Suprapubic skin (tissue), 4 donors: ENCODE measurements at regions not wholly inside any gene's neighbourhood (a gene's known extent, or its start where the extent isn't known, plus 50 kb on each side); places are given as distances from the start of the nearest gene placed in this dataset.

Experiments
- DNase-seq, 2 donors: peaks; one replicate each; pipeline ENCODE4 v3.0.0-alpha.2; 2019; ENCODE audit warnings: low spot score in 2 of 2
- H3K27ac ChIP-seq: fragments of 200-600 bp; sonication (generic); one replicate; pipeline ENCODE4 v1.5.1; 2019
- H3K27me3 ChIP-seq: fragments of 200-600 bp; sonication (generic); one replicate; pipeline ENCODE4 v1.5.1; 2019
- H3K36me3 ChIP-seq: fragments of 200-600 bp; sonication (generic); one replicate; pipeline ENCODE4 v1.5.1; 2019
- H3K4me1 ChIP-seq: fragments of 200-600 bp; sonication (generic); one replicate; pipeline ENCODE4 v1.5.1; 2019
- H3K4me3 ChIP-seq: fragments of 200-600 bp; sonication (generic); one replicate; pipeline ENCODE4 v1.5.1; 2019; ENCODE audit warnings: mild to moderate bottlenecking
- H3K9me3 ChIP-seq: fragments of 200-600 bp; sonication (generic); one replicate; pipeline ENCODE4 v1.5.1; 2019
- CTCF ChIP-seq, 2 donors: fragments of 200-600 bp in 1 of 2; fragments of 450-650 bp in 1 of 2; sonication (generic) in 1 of 2; IDR thresholded peaks; one replicate each; pipeline ENCODE4 v1.5.1; 2016 to 2019; ENCODE audit warnings: antibody characterized with exemption in 2 of 2, mild to moderate bottlenecking in 1 of 2, moderate library complexity in 1 of 2
- EP300 ChIP-seq: sonication (generic); formaldehyde crosslinking; IDR thresholded peaks from one replicate; pipeline ENCODE4 v1.6.1; 2017; ENCODE audit warnings: antibody characterized with exemption
- POLR2A ChIP-seq, 2 donors: fragments of 450-650 bp; IDR thresholded peaks; one replicate each; pipeline ENCODE4 v1.6.1; 2017; ENCODE audit warnings: antibody characterized with exemption in 2 of 2, mild to moderate bottlenecking in 2 of 2, moderate library complexity in 2 of 2
- POLR2AphosphoS5 ChIP-seq, 3 donors: sonication (generic); formaldehyde crosslinking; IDR thresholded peaks; one replicate each; pipeline ENCODE4 v1.6.1; 2017; ENCODE audit warnings: antibody characterized with exemption in 3 of 3
- WGBS: methylation state at CpG from one replicate; pipeline ENCODE4 v1.1.5; 2018; 5-methylcytosine and 5-hydroxymethylcytosine counted together

DNA sequence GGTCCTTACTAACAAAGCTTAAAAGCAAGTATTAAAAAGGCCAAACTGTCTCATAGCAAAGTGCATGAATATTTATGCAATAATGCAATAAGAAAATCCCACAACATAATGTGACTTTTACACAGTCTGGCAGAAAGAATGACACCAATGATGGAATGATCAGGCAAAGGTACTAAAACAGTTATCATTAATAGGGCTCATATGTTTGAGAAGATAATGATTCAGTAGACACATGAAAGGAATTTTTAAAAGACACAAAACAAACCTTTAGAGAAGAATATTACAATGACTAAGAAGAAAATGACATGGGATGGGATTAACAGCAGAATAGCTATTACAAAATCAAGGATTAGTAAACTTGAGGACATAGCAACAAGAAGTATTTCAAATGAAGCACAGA, 1411.2 kb upstream of the TMEM132C start:
- H3K27me3 ChIP-seq, result no peaks in the 10 kb centered on the region

GRCh38 chr12:126856958-126857357, 1410.0 kb upstream of the TMEM132C start:
- no peaks in the 10 kb centered on the region for H3K9me3 ChIP-seq
- 95% methylated on average over 2 of the region's 2 CpGs for WGBS
- no peaks in the 10 kb centered on the region for H3K27me3 ChIP-seq
- H3K4me1 ChIP-seq, result no peaks in the 10 kb centered on the region
- H3K4me3 ChIP-seq, result no peak overlapping the region
- no peak overlapping the region for H3K27ac ChIP-seq
- DNase-seq, result no peak
- TF ChIP-seq CTCF (IDR thresholded peaks at IDR 0.05) (no peak), EP300 (no peak), POLR2AphosphoS5 (IDR thresholded peaks at IDR 0.05) (no peak), POLR2A (IDR thresholded peaks at IDR 0.05) (no peak)
- no peaks in the 10 kb centered on the region for H3K36me3 ChIP-seq

More for the DNA sequence above, 1411.2 kb upstream of the TMEM132C start:
- no peak overlapping the region for H3K4me3 ChIP-seq
- H3K36me3 ChIP-seq, result no peaks in the 10 kb centered on the region
- no peak for TF ChIP-seq POLR2A (IDR thresholded peaks at IDR 0.05)
- no peak for TF ChIP-seq POLR2AphosphoS5 (IDR thresholded peaks at IDR 0.05)
- TF ChIP-seq CTCF (IDR thresholded peaks at IDR 0.05), result no peak
- no peak for TF ChIP-seq EP300
- no peaks in the 10 kb centered on the region for H3K4me1 ChIP-seq
- DNase-seq, result no peak
- no peak overlapping the region for H3K27ac ChIP-seq
- H3K9me3 ChIP-seq, result no peaks in the 10 kb centered on the region

- TF ChIP-seq POLR2AphosphoS5 (IDR thresholded peaks at IDR 0.05) (no peak), EP300 (no peak), POLR2A (IDR thresholded peaks at IDR 0.05) (no peak), CTCF (IDR thresholded peaks at IDR 0.05) (no peak)
- H3K4me1 ChIP-seq, result no peaks in the 10 kb centered on the region
- H3K27ac ChIP-seq, result no peak overlapping the region
- H3K9me3 ChIP-seq, result no peaks in the 10 kb centered on the region
- 64% methylated on average over 3 of the region's 3 CpGs for WGBS
- no peak for DNase-seq
- H3K27me3 ChIP-seq, result no peaks in the 10 kb centered on the region
- H3K4me3 ChIP-seq, result no peak overlapping the region
- H3K36me3 ChIP-seq, result no peaks in the 10 kb centered on the region
Measured at GRCh38 chr12:126858560-126858959, 1408.4 kb upstream of the TMEM132C start.

DNA sequence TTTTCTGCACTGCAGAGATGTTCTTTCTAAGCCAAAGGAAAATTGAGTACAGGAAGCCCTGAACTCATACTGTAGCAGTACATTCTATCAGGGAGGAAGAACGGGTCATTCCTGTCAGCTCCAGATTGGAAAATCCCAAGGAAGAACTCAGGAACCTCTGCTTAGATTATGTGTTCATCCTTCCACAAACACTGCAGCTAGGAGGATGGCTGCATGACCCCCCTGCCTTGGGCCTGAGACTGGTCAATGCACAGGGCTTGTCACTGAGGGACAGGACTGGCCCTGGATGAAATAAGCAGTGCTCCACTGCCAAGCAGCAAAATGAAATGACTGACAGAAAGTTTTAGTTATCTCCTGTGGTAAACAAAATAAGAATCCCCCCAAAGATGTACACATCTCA, 1406.8 kb upstream of the TMEM132C start:
- H3K4me1 ChIP-seq, result no peaks in the 10 kb centered on the region
- WGBS, result 79% methylated on average over 1 of the region's 1 CpG
- no peaks in the 10 kb centered on the region for H3K36me3 ChIP-seq
- no peaks in the 10 kb centered on the region for H3K9me3 ChIP-seq
- DNase-seq, result no peak
- no peak overlapping the region for H3K27ac ChIP-seq
- no peak overlapping the region for H3K4me3 ChIP-seq
- H3K27me3 ChIP-seq, result no peaks in the 10 kb centered on the region
- TF ChIP-seq EP300 (no peak), POLR2A (IDR thresholded peaks at IDR 0.05) (no peak), CTCF (IDR thresholded peaks at IDR 0.05) (no peak), POLR2AphosphoS5 (IDR thresholded peaks at IDR 0.05) (no peak)

DNA sequence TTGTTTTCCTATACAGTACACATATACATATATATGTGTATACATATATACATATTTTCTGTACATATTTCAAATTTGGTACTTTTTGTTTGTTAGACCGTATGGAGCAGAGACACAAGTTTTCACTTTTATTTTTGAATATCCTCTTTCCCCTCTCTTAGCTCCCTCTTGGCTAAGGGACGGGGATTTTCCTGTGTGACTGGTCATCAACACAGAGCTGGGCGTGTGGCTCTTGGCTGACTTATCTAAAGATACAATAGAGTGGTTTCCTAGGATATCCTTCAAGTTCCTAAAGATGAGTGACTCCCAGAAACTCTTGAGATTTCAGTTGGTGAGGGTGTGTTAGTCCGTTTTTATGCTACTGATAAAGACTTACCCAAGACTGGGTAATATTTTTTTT, 1404.5 kb upstream of the TMEM132C start:
- no peak overlapping the region for H3K4me3 ChIP-seq
- no peaks in the 10 kb centered on the region for H3K4me1 ChIP-seq
- WGBS, result 62% methylated on average over 4 of the region's 4 CpGs
- H3K36me3 ChIP-seq, result no peaks in the 10 kb centered on the region
- no peak for DNase-seq
- no peak for TF ChIP-seq POLR2A (IDR thresholded peaks at IDR 0.05)
- no peak for TF ChIP-seq EP300
- no peak for TF ChIP-seq POLR2AphosphoS5 (IDR thresholded peaks at IDR 0.05)
- no peak for TF ChIP-seq CTCF (IDR thresholded peaks at IDR 0.05)
- no peaks in the 10 kb centered on the region for H3K27me3 ChIP-seq
- H3K27ac ChIP-seq, result no peak overlapping the region
- H3K9me3 ChIP-seq, result no peaks in the 10 kb centered on the region
